ENCODE measurements at regions not wholly inside any gene's neighbourhood (a gene's known extent, or its start where the extent isn't known, plus 50 kb on each side); places are given as distances from the start of the nearest gene placed in this dataset.

- no peak overlapping the region for H3K4me3 ChIP-seq (ENCODE audit: low read depth, low read length)
- ChIA-PET POLR2A (no interaction called here), CTCF (no interaction called here)
- no peaks in the 10 kb centered on the region for H3K27me3 ChIP-seq (ENCODE audit: control insufficient read depth, insufficient read depth, low read length)
- no peak for TF ChIP-seq CTCF (IDR thresholded peaks at IDR 0.05; ENCODE audit: insufficient read depth, low read depth, low read length)
- no peak for DNase-seq (ENCODE audit: low read depth)
- no peaks in the 10 kb centered on the region for H3K36me3 ChIP-seq (ENCODE audit: control insufficient read depth, insufficient read depth, low read length)
These were observed 393.1 kb downstream of the CADM1 start for GRCh38 chr11:115111066-115111465.

DNA sequence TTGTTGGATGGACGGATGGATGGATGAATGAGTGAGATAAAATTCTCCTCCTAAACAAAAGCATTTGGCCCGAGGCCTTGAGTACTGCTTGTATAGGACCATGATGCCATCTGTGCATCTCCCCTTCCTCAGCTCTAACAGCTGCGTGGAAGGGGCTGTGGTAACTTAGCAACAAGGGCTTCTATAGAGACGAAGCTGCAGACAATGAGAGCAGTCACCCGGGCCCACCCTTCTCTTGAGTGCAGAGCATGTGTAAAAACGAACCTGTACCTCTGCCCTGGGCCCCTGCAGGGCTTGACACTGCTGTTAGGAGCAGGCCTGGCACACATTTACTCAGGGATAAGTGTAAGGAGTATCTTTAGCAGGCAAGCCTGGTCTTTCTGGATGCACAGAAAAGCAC, 391.5 kb downstream of the CADM1 start:
- Histone ChIP-seq H3K4me3 (ENCODE audit: low read depth, low read length) (no peak overlapping the region), H3K27me3 (ENCODE audit: control insufficient read depth, insufficient read depth, low read length) (no peaks in the 10 kb centered on the region), H3K36me3 (ENCODE audit: control insufficient read depth, insufficient read depth, low read length) (no peaks in the 10 kb centered on the region)
- DNase-seq (ENCODE audit: low read depth) = no peak
- ChIA-PET CTCF (no interaction called here), POLR2A (no interaction called here)
- TF ChIP-seq CTCF (IDR thresholded peaks at IDR 0.05; ENCODE audit: insufficient read depth, low read depth, low read length) = no peak

DNA sequence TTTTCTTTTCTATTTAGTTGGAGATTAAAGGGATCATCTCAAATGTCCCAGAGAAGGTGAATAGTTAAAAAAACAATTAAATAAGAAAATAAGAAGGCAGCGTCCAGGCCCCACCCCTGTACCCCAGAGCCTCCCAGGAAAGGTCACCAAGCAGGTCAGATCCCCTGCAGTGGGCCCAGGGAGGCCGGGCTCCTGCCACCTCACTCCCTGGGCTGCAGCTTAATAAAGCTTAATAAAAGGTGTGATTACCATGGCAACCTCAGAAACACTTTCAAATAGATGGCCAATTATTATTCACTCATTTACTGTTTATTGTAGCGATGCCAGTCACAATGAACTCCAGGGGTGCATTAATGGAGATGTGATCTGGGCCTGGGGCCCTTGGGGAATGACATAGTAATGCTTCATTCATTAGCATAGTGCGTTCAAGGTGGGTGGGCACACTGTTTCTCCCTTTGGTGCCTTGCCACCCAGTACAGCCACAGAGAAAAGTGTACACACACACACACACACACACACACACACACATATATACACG, 386.2 kb downstream of the CADM1 start:
- Histone ChIP-seq H3K27me3 (ENCODE audit: control insufficient read depth, insufficient read depth, low read length) (no peaks in the 10 kb centered on the region), H3K36me3 (ENCODE audit: control insufficient read depth, insufficient read depth, low read length) (no peaks in the 10 kb centered on the region), H3K4me3 (ENCODE audit: low read depth, low read length) (no peak overlapping the region)
- POLR2A ChIA-PET = no interaction called here
- TF ChIP-seq CTCF (IDR thresholded peaks at IDR 0.05; ENCODE audit: insufficient read depth, low read depth, low read length) = no peak
- DNase-seq (ENCODE audit: low read depth) = no peak
- CTCF ChIA-PET = no interaction called here

DNA sequence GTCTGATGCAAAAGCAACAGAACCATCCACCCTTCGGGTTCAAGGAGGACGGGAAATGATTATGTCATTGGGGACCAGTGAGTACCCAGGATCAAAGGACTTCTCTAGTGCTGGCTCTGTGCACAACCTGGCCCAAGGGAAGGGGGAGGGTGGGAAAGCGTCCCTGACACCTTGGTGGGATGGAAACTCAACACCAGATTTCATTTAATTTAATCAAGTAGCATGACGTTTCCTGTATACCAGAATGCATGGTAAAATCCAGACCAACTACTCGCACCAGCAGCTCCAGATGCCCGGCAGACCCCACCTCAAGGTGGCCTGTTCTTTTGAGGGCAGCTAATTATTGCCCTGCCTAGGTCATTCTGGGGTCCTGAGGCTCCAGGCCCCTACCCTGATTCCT, 385.1 kb downstream of the CADM1 start:
- no peaks in the 10 kb centered on the region for H3K36me3 ChIP-seq (ENCODE audit: control insufficient read depth, insufficient read depth, low read length)
- no peak for TF ChIP-seq CTCF (IDR thresholded peaks at IDR 0.05; ENCODE audit: insufficient read depth, low read depth, low read length)
- CTCF ChIA-PET = no interaction called here
- DNase-seq (ENCODE audit: low read depth) = no peak
- no peak overlapping the region for H3K4me3 ChIP-seq (ENCODE audit: low read depth, low read length)
- POLR2A ChIA-PET = no interaction called here
- H3K27me3 ChIP-seq (ENCODE audit: control insufficient read depth, insufficient read depth, low read length) = no peaks in the 10 kb centered on the region
